DOHH2 (cell line): ENCODE measurements at regions not wholly inside any gene's neighbourhood (a gene's known extent, or its start where the extent isn't known, plus 50 kb on each side); places are given as distances from the start of the nearest gene placed in this dataset.
"Not testable (repeated sequence)": the region's sequence is repeated elsewhere in the genome, so short reads cannot be mapped to it uniquely, and the experiment has no call there.

Source experiments
- CTCF ChIP-seq: fragments of 200-600 bp; sonication (generic); IDR thresholded peaks from one replicate; pipeline ENCODE4 v1.5.1; 2014; ENCODE audit warnings: antibody characterized with exemption, mild to moderate bottlenecking, low read depth, low read length; ENCODE audit not compliant: poor library complexity, severe bottlenecking
- EZH2phosphoT487 ChIP-seq: fragments of 200-600 bp; sonication (generic); IDR thresholded peaks from 2 replicates; pipeline ENCODE4 v1.6.1; 2017; ENCODE audit warnings: borderline replicate concordance, mild to moderate bottlenecking, antibody characterized with exemption, low read length, moderate library complexity, mixed read lengths

GRCh38 chr11:110843053-110843452, 130.8 kb upstream of the ARHGAP20 start:
- TF ChIP-seq CTCF, EZH2phosphoT487: not testable (repeated sequence)
